Fibroblast of lung (primary cell): ENCODE measurements at regions not wholly inside any gene's neighbourhood (a gene's known extent, or its start where the extent isn't known, plus 50 kb on each side); places are given as distances from the start of the nearest gene placed in this dataset.
A peak's percentile ranks its signal among the peaks of the same experiment; 100 is the strongest.

Experiments used
- DNase-seq, 2 donors: peaks; one replicate each; pipeline versions ENCODE4 v3.0.0 to v3.0.0-alpha.2; 2010; ENCODE audit warnings: low read depth in 2 of 2
- H2AFZ ChIP-seq: 2 replicates; pipeline ENCODE4 v1.5.1; 2012; ENCODE audit warnings: low read length, control low read depth, inconsistent platforms
- H3K27ac ChIP-seq: 2 replicates; pipeline ENCODE4 v1.5.1; 2011; ENCODE audit warnings: low read length, control low read depth; ENCODE audit not compliant: insufficient read depth
- H3K27me3 ChIP-seq: 2 replicates; pipeline ENCODE4 v1.5.1; 2011; ENCODE audit warnings: mild to moderate bottlenecking, low read length; ENCODE audit not compliant: control insufficient read depth, insufficient read depth
- H3K36me3 ChIP-seq: 2 replicates; pipeline ENCODE4 v1.5.1; 2011; ENCODE audit warnings: low read length; ENCODE audit not compliant: control insufficient read depth, insufficient read depth
- H3K4me1 ChIP-seq: 2 replicates; pipeline ENCODE4 v1.5.1; 2011; ENCODE audit warnings: low read length; ENCODE audit not compliant: control insufficient read depth, insufficient read depth; ENCODE audit errors: extremely low read depth
- H3K4me2 ChIP-seq: 2 replicates; pipeline ENCODE4 v1.5.1; 2011; ENCODE audit warnings: low read length, control low read depth; ENCODE audit not compliant: insufficient read depth; ENCODE audit errors: extremely low read depth
- H3K4me3 ChIP-seq, 4 experiments: fragments of 200-600 bp in 1 of 4; sonication (generic) in 1 of 4; replicated peaks in 1 of 4; 2 replicates each; pipeline ENCODE4 v1.5.1; 2011 to 2016; ENCODE audit warnings: low read length in 4 of 4, low read depth in 3 of 4, mild to moderate bottlenecking in 3 of 4, control low read depth in 2 of 4, inconsistent platforms in 1 of 4, mixed read lengths in 1 of 4; ENCODE audit not compliant: insufficient read depth in 1 of 4; ENCODE audit errors: control extremely low read depth in 1 of 4
- H3K79me2 ChIP-seq: 2 replicates; pipeline ENCODE4 v1.5.1; 2012; ENCODE audit warnings: mild to moderate bottlenecking, low read length, inconsistent platforms; ENCODE audit not compliant: control insufficient read depth, insufficient read depth
- H3K9ac ChIP-seq: 2 replicates; pipeline ENCODE4 v1.5.1; 2011; ENCODE audit warnings: mild to moderate bottlenecking, low read length, control low read depth; ENCODE audit not compliant: insufficient read depth
- H3K9me3 ChIP-seq: 2 replicates; pipeline ENCODE4 v1.5.1; 2012; ENCODE audit warnings: low read depth, low read length; ENCODE audit not compliant: control insufficient read depth, insufficient read depth
- H4K20me1 ChIP-seq: 2 replicates; pipeline ENCODE4 v1.5.1; 2011; ENCODE audit warnings: low read length; ENCODE audit not compliant: control insufficient read depth, insufficient read depth; ENCODE audit errors: extremely low read depth
- EZH2 ChIP-seq: IDR thresholded peaks from 2 replicates; pipeline ENCODE4 v1.5.1; 2012; ENCODE audit warnings: low read length, control low read depth, mild to moderate bottlenecking; ENCODE audit errors: missing control alignments
- TF ChIP-seq, protein P1 (sequence below), 2 donors: IDR thresholded peaks in 1 of 2; conservative IDR thresholded peaks in 1 of 2; 1 replicate in 1 of 2; 2 replicates in 1 of 2; pipeline ENCODE4 v1.5.1; 2011 to 2012; ENCODE audit warnings: low read length in 2 of 2, control low read depth in 1 of 2, inconsistent platforms in 1 of 2, low read depth in 1 of 2, mild to moderate bottlenecking in 1 of 2

DNA sequence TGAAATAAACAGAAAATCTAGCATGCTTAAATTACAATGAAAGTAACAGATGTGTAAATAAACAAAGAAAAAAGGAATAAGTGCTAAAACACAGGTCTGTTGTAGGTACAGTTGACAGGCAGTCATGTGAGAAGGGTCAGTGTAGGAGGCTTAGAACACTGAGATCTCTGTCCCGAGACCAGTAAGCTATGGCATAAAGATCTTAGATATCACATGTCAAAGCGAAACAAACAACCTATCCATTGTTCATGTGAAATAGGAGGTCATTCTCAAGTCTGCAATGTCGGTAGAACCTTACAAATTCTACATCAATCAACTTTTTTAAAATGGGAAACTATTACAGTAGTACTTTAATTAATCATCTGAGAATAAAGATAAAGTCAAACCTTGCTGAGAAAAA is 428.9 kb upstream of the ADGRL2 start:
- no peak for DNase-seq
- Histone ChIP-seq H3K36me3 (no peaks in the 10 kb centered on the region), H4K20me1 (no peaks in the 10 kb centered on the region), H3K4me3 (no peak overlapping the region), H3K9ac (no peak overlapping the region), H3K27me3 (no peaks in the 10 kb centered on the region), H3K79me2 (no peaks in the 10 kb centered on the region), H3K9me3 (no peaks in the 10 kb centered on the region), H3K4me1 (no peaks in the 10 kb centered on the region), H3K4me2 (no peak overlapping the region), H3K27ac (no peak overlapping the region), H2AFZ (no peak overlapping the region)
- TF ChIP-seq, protein P1, sequence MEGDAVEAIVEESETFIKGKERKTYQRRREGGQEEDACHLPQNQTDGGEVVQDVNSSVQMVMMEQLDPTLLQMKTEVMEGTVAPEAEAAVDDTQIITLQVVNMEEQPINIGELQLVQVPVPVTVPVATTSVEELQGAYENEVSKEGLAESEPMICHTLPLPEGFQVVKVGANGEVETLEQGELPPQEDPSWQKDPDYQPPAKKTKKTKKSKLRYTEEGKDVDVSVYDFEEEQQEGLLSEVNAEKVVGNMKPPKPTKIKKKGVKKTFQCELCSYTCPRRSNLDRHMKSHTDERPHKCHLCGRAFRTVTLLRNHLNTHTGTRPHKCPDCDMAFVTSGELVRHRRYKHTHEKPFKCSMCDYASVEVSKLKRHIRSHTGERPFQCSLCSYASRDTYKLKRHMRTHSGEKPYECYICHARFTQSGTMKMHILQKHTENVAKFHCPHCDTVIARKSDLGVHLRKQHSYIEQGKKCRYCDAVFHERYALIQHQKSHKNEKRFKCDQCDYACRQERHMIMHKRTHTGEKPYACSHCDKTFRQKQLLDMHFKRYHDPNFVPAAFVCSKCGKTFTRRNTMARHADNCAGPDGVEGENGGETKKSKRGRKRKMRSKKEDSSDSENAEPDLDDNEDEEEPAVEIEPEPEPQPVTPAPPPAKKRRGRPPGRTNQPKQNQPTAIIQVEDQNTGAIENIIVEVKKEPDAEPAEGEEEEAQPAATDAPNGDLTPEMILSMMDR (conservative IDR thresholded peaks at IDR 0.05 in 1 of 2, IDR thresholded peaks at IDR 0.05 in 1 of 2; ENCODE audit: low read depth in 1 of 2, low read length in 2 of 2), result no peak

DNA sequence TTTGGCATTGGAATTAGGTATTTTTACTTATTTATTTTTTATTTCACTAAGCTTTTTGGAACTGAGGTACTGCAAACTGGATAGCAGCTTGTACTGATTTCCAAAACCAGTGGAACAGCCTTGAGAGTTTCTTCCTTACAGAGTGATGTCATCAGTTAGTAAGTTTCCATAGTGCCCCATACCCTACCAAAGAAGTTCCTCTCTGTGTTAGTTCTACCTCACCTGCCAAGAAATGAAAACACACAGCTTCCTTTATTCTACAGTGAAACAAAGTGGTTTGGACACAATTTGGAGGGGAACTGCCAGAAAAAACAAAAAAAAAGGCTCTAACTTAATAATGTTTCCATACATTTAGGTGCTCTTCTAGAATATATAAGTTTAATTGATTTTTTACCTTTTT is 430.9 kb upstream of the ADGRL2 start:
- no peak overlapping the region for H3K4me3 ChIP-seq
- no peaks in the 10 kb centered on the region for H4K20me1 ChIP-seq
- H3K4me2 ChIP-seq, result no peak overlapping the region
- no peak for TF ChIP-seq EZH2
- TF ChIP-seq, protein P1 (conservative IDR thresholded peaks at IDR 0.05 in 1 of 2, IDR thresholded peaks at IDR 0.05 in 1 of 2; ENCODE audit: low read depth in 1 of 2, low read length in 2 of 2), result no peak
- H3K9ac ChIP-seq, result no peak overlapping the region
- H3K9me3 ChIP-seq, result no peaks in the 10 kb centered on the region
- H3K27me3 ChIP-seq, result no peaks in the 10 kb centered on the region
- H2AFZ ChIP-seq, result no peak overlapping the region
- no peaks in the 10 kb centered on the region for H3K4me1 ChIP-seq
- no peaks in the 10 kb centered on the region for H3K79me2 ChIP-seq
- no peak overlapping the region for H3K27ac ChIP-seq
- DNase-seq, result no peak
- H3K36me3 ChIP-seq, result no peaks in the 10 kb centered on the region

DNA sequence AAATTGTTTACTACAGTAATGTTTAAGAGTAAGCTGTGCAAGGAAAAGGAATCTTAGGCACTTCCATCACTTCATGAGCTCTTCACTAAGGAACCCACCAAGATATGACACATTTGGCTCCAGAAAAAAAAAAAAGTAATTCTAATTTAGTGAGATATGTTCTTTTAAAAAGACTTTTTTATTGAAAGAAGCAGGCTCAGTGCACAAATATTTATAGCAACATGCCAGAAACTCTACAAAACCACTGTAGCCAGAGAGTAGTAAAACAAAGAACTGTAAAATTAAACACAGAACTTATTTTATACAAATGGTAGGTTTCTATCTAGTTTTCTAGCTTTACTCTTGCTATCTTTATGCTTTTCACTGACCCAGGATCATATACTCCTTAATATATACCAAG is 434.6 kb upstream of the ADGRL2 start:
- Histone ChIP-seq H3K79me2 (no peaks in the 10 kb centered on the region), H3K4me2 (no peak overlapping the region), H2AFZ (no peak overlapping the region), H3K9ac (no peak overlapping the region), H3K36me3 (no peaks in the 10 kb centered on the region), H3K27me3 (no peaks in the 10 kb centered on the region), H3K4me3 (no peak overlapping the region), H3K27ac (no peak overlapping the region), H4K20me1 (no peaks in the 10 kb centered on the region), H3K4me1 (no peaks in the 10 kb centered on the region), H3K9me3 (no peaks in the 10 kb centered on the region)
- TF ChIP-seq EZH2, result no peak
- TF ChIP-seq, protein P1 (conservative IDR thresholded peaks at IDR 0.05 in 1 of 2, IDR thresholded peaks at IDR 0.05 in 1 of 2; ENCODE audit: low read depth in 1 of 2, low read length in 2 of 2), result no peak
- peak in 1 of 2 donors; percentile 2 for DNase-seq
